Left lung (tissue), 4 donors: ENCODE measurements at regions not wholly inside any gene's neighbourhood (a gene's known extent, or its start where the extent isn't known, plus 50 kb on each side); places are given as distances from the start of the nearest gene placed in this dataset.
A peak's percentile ranks its signal among the peaks of the same experiment; 100 is the strongest.

ENCODE experiments used
- ATAC-seq: fragments of 200-7000 bp; cut with Tn5 transposase; one replicate; pipeline ENCODE4 v1.9.1; 2020; ENCODE audit warnings: moderate library complexity
- DNase-seq, 4 donors: peaks; one replicate each; pipeline ENCODE4 v3.0.0-alpha.2; 2013 to 2020
- H3K27ac ChIP-seq, 2 donors: fragments of 200-600 bp; sonication (generic) in 1 of 2; one replicate each; pipeline versions ENCODE4 v1.5.0 to v1.8.0; 2020 to 2021
- H3K27me3 ChIP-seq, 2 donors: fragments of 200-600 bp; sonication (generic) in 1 of 2; one replicate each; pipeline versions ENCODE4 v1.5.0 to v1.8.0; 2020 to 2021
- H3K36me3 ChIP-seq, 2 donors: fragments of 200-600 bp; sonication (generic) in 1 of 2; one replicate each; pipeline versions ENCODE4 v1.5.0 to v1.8.0; 2020 to 2021
- H3K4me1 ChIP-seq, 2 donors: fragments of 200-600 bp; one replicate each; pipeline ENCODE4 v1.8.0; 2021
- H3K4me3 ChIP-seq, 2 donors: fragments of 200-600 bp; sonication (generic) in 1 of 2; one replicate each; pipeline versions ENCODE4 v1.5.0 to v1.8.0; 2020 to 2021; ENCODE audit warnings: mild to moderate bottlenecking in 1 of 2
- H3K9me3 ChIP-seq, 2 donors: fragments of 200-600 bp; sonication (generic) in 1 of 2; one replicate each; pipeline versions ENCODE4 v1.5.0 to v1.8.0; 2020 to 2021
- CTCF ChIP-seq, 2 donors: fragments of 200-600 bp; sonication (generic) in 1 of 2; IDR thresholded peaks; one replicate each; pipeline versions ENCODE4 v1.5.0 to v1.8.0; 2021; ENCODE audit warnings: antibody characterized with exemption in 2 of 2
- intact Hi-C, 2 donors: fragments of 100-400 bp; cut with DNase I; formaldehyde crosslinking; loops; one replicate each; pipeline versions ENCODE4 v1.11.2 to v1.14.2; 2022
- donor health status: DM: no; HTN: yes; CAD: no.
- donor health status: DM: no; HTN: no; CAD: no.

GRCh38 chr18:79615091-79615490 lies 64.5 kb upstream of the CTDP1 start:
- DNase-seq (peak in 1 of 4 donors; percentile 7), ATAC-seq (no peak)
- no peaks in the 10 kb centered on the region for H3K36me3 ChIP-seq
- peaks cover 0 to 55% of the 10 kb centered on the region in 2 donors for H3K27me3 ChIP-seq
- TF ChIP-seq CTCF (IDR thresholded peaks at IDR 0.05): no peak
- intact Hi-C loops: no loop called here
- no peak overlapping the region for H3K27ac ChIP-seq
- H3K4me1 ChIP-seq: no peaks in the 10 kb centered on the region
- no peak overlapping the region for H3K4me3 ChIP-seq
- no peaks in the 10 kb centered on the region for H3K9me3 ChIP-seq

GRCh38 chr18:79615586-79615985 lies 64.0 kb upstream of the CTDP1 start:
- no peak overlapping the region for H3K27ac ChIP-seq
- intact Hi-C loops: no loop called here
- no peaks in the 10 kb centered on the region for H3K9me3 ChIP-seq
- H3K4me1 ChIP-seq: no peaks in the 10 kb centered on the region
- TF ChIP-seq CTCF (IDR thresholded peaks at IDR 0.05): no peak
- no peaks in the 10 kb centered on the region for H3K36me3 ChIP-seq
- ATAC-seq (no peak), DNase-seq (peak in 1 of 4 donors; percentile 7)
- no peak overlapping the region for H3K4me3 ChIP-seq
- H3K27me3 ChIP-seq: peaks cover 0 to 55% of the 10 kb centered on the region in 2 donors

- peak; percentile 35 for ATAC-seq
- H3K4me3 ChIP-seq: no peak overlapping the region
Measured at GRCh38 chr18:79616651-79617510, 62.7 kb upstream of the CTDP1 start.

GRCh38 chr18:79617511-79618500 lies 61.8 kb upstream of the CTDP1 start:
- Histone ChIP-seq H3K4me1 (no peaks in the 10 kb centered on the region), H3K4me3 (no peak overlapping the region), H3K9me3 (no peaks in the 10 kb centered on the region), H3K27me3 (peaks cover 0 to 51% of the 10 kb centered on the region in 2 donors), H3K27ac (no peak overlapping the region), H3K36me3 (no peaks in the 10 kb centered on the region)
- ATAC-seq (no peak), DNase-seq (peak in 2 of 4 donors; percentile 26 to 78)
- intact Hi-C loops: no loop called here
- no peak for TF ChIP-seq CTCF (IDR thresholded peaks at IDR 0.05)

More at GRCh38 chr18:79616651-79617510, 62.7 kb upstream of the CTDP1 start:
- intact Hi-C loops: no loop called here
- DNase-seq: peak in 2 of 4 donors; percentile 31 to 75
- H3K9me3 ChIP-seq: no peaks in the 10 kb centered on the region
- no peaks in the 10 kb centered on the region for H3K36me3 ChIP-seq
- H3K4me1 ChIP-seq: no peaks in the 10 kb centered on the region
- TF ChIP-seq CTCF (IDR thresholded peaks at IDR 0.05): no peak
- H3K27ac ChIP-seq: no peak overlapping the region
- peaks cover 0 to 52% of the 10 kb centered on the region in 2 donors for H3K27me3 ChIP-seq
